Breast epithelium (tissue), 4 donors: ENCODE measurements at regions not wholly inside any gene's neighbourhood (a gene's known extent, or its start where the extent isn't known, plus 50 kb on each side); places are given as distances from the start of the nearest gene placed in this dataset.
A peak's percentile ranks its signal among the peaks of the same experiment; 100 is the strongest.

Source experiments
- DNase-seq, 2 donors: peaks; one replicate each; pipeline ENCODE4 v3.0.0-alpha.2; 2019; ENCODE audit warnings: low spot score in 2 of 2
- H3K27ac ChIP-seq, 2 donors: fragments of 200-600 bp; sonication (generic) in 1 of 2; one replicate each; pipeline ENCODE4 v1.5.1; 2016 to 2019; ENCODE audit warnings: mild to moderate bottlenecking in 1 of 2
- H3K27me3 ChIP-seq, 2 donors: fragments of 200-600 bp; sonication (generic) in 1 of 2; one replicate each; pipeline versions ENCODE4 v1.5.1 to v1.6.0; 2017 to 2019; ENCODE audit warnings: control low read depth in 1 of 2, mild to moderate bottlenecking in 1 of 2
- H3K36me3 ChIP-seq: fragments of 200-600 bp; one replicate; pipeline ENCODE4 v1.5.1; 2019
- H3K4me1 ChIP-seq, 2 donors: fragments of 200-600 bp; sonication (generic); one replicate each; pipeline ENCODE4 v1.5.1; 2016 to 2019; ENCODE audit warnings: control low read depth in 1 of 2
- H3K4me3 ChIP-seq, 3 donors: fragments of 200-600 bp; sonication (generic); 1 replicate in 2 of 3; 2 replicates in 1 of 3; pipeline ENCODE4 v1.5.1; 2016 to 2019; ENCODE audit warnings: mild to moderate bottlenecking in 3 of 3, moderate library complexity in 2 of 3
- H3K9me3 ChIP-seq, 2 donors: fragments of 200-600 bp; sonication (generic) in 1 of 2; one replicate each; pipeline ENCODE4 v1.5.1; 2016 to 2019; ENCODE audit warnings: control low read depth in 1 of 2
- POLR2A ChIP-seq: fragments of 450-650 bp; IDR thresholded peaks from one replicate; pipeline ENCODE4 v1.6.1; 2016; ENCODE audit warnings: antibody characterized with exemption, mild to moderate bottlenecking, moderate library complexity
- POLR2AphosphoS5 ChIP-seq, 3 donors: sonication (generic); formaldehyde crosslinking; IDR thresholded peaks; one replicate each; pipeline ENCODE4 v1.6.1; 2017; ENCODE audit warnings: antibody characterized with exemption in 3 of 3
- intact Hi-C: fragments of 100-400 bp; cut with DNase I; formaldehyde crosslinking; loops from one replicate; pipeline ENCODE4 v1.15.1; 2023; ENCODE audit warnings: low total_unique reads
- TF ChIP-seq, protein P1 (sequence below), 3 donors: fragments of 450-650 bp; IDR thresholded peaks; one replicate each; pipeline ENCODE4 v1.5.1; 2016 to 2017; ENCODE audit warnings: antibody characterized with exemption in 3 of 3, mild to moderate bottlenecking in 3 of 3, moderate library complexity in 3 of 3

DNA sequence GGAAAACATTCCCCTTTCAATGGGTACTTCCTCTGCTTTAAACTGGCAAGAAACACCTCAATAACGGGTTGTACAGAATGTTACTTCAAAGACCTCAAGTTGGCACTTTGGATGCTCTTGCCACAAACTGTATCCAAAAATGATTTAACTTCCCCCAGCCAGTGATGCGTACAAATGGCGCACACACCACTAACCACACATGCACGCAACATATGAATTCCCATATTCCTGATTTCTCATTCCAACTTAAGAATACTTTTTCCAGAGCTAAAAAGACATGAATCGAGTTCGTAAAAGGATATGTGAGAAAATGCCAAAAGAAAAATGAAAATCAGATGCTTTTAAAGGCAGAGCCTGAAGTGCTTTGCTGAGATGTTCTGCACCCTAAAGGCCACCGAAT is 388.0 kb upstream of the PIK3R1 start:
- no peak overlapping the region for H3K4me3 ChIP-seq
- no peaks in the 10 kb centered on the region for H3K9me3 ChIP-seq
- no peaks in the 10 kb centered on the region for H3K4me1 ChIP-seq
- TF ChIP-seq POLR2A (no peak), POLR2AphosphoS5 (IDR thresholded peaks at IDR 0.05) (no peak)
- TF ChIP-seq, protein P1, sequence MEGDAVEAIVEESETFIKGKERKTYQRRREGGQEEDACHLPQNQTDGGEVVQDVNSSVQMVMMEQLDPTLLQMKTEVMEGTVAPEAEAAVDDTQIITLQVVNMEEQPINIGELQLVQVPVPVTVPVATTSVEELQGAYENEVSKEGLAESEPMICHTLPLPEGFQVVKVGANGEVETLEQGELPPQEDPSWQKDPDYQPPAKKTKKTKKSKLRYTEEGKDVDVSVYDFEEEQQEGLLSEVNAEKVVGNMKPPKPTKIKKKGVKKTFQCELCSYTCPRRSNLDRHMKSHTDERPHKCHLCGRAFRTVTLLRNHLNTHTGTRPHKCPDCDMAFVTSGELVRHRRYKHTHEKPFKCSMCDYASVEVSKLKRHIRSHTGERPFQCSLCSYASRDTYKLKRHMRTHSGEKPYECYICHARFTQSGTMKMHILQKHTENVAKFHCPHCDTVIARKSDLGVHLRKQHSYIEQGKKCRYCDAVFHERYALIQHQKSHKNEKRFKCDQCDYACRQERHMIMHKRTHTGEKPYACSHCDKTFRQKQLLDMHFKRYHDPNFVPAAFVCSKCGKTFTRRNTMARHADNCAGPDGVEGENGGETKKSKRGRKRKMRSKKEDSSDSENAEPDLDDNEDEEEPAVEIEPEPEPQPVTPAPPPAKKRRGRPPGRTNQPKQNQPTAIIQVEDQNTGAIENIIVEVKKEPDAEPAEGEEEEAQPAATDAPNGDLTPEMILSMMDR (IDR thresholded peaks at IDR 0.05) = no peak
- H3K36me3 ChIP-seq = no peaks in the 10 kb centered on the region
- no peak overlapping the region for H3K27ac ChIP-seq
- DNase-seq = no peak
- H3K27me3 ChIP-seq = no peaks in the 10 kb centered on the region
- intact Hi-C loops = no loop called here

DNA sequence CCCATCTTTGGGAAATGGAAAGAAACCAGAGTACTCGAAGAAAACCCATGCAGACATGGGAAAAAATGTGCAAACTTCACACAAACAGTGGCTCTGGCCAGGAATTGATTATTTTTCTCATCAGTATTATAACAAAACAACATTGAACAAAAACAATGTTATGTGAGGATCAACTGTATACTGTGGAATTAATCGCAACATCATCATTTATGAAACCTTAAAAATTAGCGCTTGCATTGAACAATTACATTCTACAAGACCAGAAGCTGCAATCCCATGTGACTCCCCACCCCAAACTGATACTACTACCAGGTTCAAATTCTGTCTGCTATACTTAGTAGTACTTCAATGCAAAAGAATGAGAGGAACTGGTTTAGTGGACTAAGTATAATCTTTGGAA is 390.7 kb upstream of the PIK3R1 start:
- TF ChIP-seq POLR2AphosphoS5 (IDR thresholded peaks at IDR 0.05) (no peak), POLR2A (no peak)
- TF ChIP-seq, protein P1 (IDR thresholded peaks at IDR 0.05) = no peak

DNA sequence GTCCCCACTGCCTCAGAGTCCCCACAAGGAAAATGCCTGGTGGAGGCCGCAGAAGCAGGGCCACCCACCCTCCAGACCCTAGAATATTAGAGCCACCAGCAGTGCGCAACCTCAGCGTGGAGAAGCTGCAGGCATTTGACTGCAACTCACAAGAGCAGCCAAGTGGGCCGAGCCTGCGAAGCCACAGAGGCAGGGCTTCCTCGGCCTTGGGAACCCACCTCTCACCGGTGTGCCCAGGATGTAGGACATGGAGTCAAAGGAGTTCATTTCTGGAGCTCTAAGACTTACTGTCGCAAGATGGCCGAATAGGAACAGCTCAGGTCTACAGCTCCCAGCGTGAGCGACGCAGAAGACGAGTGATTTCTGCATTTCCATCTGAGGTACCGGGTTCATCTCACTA is 397.9 kb upstream of the PIK3R1 start:
- TF ChIP-seq POLR2A (no peak), POLR2AphosphoS5 (IDR thresholded peaks at IDR 0.05) (no peak)
- TF ChIP-seq, protein P1 (IDR thresholded peaks at IDR 0.05) = no peak

More for the DNA sequence above, 390.7 kb upstream of the PIK3R1 start:
- Histone ChIP-seq H3K27ac (no peak overlapping the region), H3K9me3 (no peaks in the 10 kb centered on the region), H3K4me3 (no peak overlapping the region), H3K4me1 (no peaks in the 10 kb centered on the region), H3K27me3 (no peaks in the 10 kb centered on the region), H3K36me3 (no peaks in the 10 kb centered on the region)
- DNase-seq = no peak
- intact Hi-C loops = no loop called here

DNA sequence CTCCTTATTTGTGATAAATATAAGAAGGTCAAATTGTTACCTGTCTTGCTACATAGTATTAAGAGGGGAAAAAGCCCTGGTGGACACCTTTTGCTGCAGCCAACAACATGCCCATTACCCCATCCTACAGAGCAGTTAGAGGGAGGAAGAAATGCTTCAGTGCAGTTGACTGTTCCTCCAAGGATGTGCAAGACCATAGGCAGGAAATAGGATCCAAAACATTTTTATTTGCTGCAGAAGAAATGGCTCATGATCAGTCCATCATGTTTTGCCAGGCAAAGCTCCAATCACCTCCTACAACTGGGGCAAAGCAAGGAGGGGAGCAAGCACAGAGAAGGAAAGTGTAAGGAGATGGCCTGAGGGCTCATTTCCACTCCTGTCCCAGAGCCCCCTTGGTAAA is 399.1 kb upstream of the PIK3R1 start:
- intact Hi-C loops = no loop called here
- TF ChIP-seq, protein P1 (IDR thresholded peaks at IDR 0.05) = no peak
- TF ChIP-seq POLR2A (no peak), POLR2AphosphoS5 (IDR thresholded peaks at IDR 0.05) (no peak)
- H3K36me3 ChIP-seq = no peaks in the 10 kb centered on the region
- no peak overlapping the region for H3K4me3 ChIP-seq
- H3K27ac ChIP-seq = peak overlapping the region in 1 of 2 donors; percentile 32
- H3K9me3 ChIP-seq = no peaks in the 10 kb centered on the region
- H3K4me1 ChIP-seq = no peaks in the 10 kb centered on the region
- no peak for DNase-seq
- H3K27me3 ChIP-seq = no peaks in the 10 kb centered on the region

More for the DNA sequence above, 397.9 kb upstream of the PIK3R1 start:
- Histone ChIP-seq H3K9me3 (no peaks in the 10 kb centered on the region), H3K4me1 (no peaks in the 10 kb centered on the region), H3K4me3 (no peak overlapping the region), H3K36me3 (no peaks in the 10 kb centered on the region), H3K27ac (no peak overlapping the region), H3K27me3 (no peaks in the 10 kb centered on the region)
- no peak for DNase-seq
- intact Hi-C loops = no loop called here

DNA sequence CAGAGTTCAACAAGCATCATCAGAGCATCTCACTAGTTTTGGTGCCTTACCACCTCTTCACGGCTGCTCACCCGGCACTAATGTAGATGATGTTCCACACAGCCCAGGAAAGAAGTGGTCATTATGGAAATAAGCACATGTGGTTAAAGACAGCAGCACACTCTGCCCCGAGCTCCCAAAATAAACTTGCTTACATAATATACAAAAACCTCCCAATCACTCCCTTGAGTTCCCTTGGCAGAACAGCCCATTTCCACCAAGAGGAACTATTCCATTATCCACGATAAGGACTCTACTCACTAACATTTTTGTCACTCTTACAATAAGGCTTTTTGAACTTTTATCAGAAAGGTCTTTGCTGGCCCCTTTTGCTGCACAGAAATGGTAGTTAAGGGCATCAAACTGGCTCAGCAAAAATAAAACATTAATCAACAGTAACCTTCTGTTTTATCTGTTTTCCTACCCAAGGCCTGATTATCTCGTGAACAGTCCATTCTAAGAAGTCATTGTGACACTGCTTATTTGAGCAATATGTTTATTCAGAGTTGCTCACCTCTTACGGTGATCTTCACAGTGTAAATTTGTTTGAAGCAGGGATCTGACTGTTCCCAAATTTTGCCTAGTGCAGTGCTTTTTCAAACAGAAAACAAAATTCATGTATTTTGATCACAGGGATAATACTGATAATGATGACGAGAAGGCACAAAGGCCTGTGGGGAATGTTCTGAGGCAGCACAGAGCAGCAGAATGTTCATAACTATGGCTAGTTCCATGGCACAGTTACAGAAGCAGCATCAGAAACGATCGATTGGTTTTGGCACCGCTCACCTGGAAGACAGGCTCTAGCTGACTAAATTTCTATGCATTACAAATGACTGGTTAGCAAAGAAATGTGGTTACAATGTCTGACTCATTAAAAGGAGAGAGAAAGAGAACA is 399.8 kb upstream of the PIK3R1 start:
- intact Hi-C loops = no loop called here
- Histone ChIP-seq H3K27ac (peak overlapping the region in 1 of 2 donors; percentile 32), H3K27me3 (no peaks in the 10 kb centered on the region), H3K4me3 (no peak overlapping the region), H3K36me3 (no peaks in the 10 kb centered on the region), H3K4me1 (no peaks in the 10 kb centered on the region), H3K9me3 (no peaks in the 10 kb centered on the region)
- no peak for TF ChIP-seq POLR2AphosphoS5 (IDR thresholded peaks at IDR 0.05)
- TF ChIP-seq POLR2A = no peak
- TF ChIP-seq, protein P1 (IDR thresholded peaks at IDR 0.05) = no peak
- no peak for DNase-seq
